GM23338 (cell line): ENCODE measurements at regions not wholly inside any gene's neighbourhood (a gene's known extent, or its start where the extent isn't known, plus 50 kb on each side); places are given as distances from the start of the nearest gene placed in this dataset.

ENCODE experiments used
- ATAC-seq: fragments of 200-7000 bp; cut with Tn5 transposase; 3 replicates; pipeline ENCODE4 v1.9.1; 2020
- DNase-seq: peaks from one replicate; pipeline ENCODE4 v3.0.0-alpha.2; 2015; ENCODE audit warnings: low spot score
- H2AFZ ChIP-seq: fragments of 200-600 bp; sonication (generic); 2 replicates; pipeline ENCODE4 v1.8.0; 2016; ENCODE audit warnings: antibody characterized with exemption, mild to moderate bottlenecking, moderate library complexity
- H3F3A ChIP-seq: fragments of 200-600 bp; sonication (generic); replicated peaks from 2 replicates; pipeline ENCODE4 v1.8.0; 2017; ENCODE audit warnings: antibody characterized with exemption, mixed run types, low read depth
- H3K27ac ChIP-seq: fragments of 200-600 bp; sonication (generic); 2 replicates; pipeline ENCODE4 v1.6.1; 2016; ENCODE audit warnings: low read depth
- H3K27me3 ChIP-seq: fragments of 200-600 bp; sonication (generic); 2 replicates; pipeline ENCODE4 v1.8.0; 2016; ENCODE audit warnings: mild to moderate bottlenecking, mixed run types, moderate library complexity; ENCODE audit not compliant: insufficient read depth
- H3K36me3 ChIP-seq: fragments of 200-600 bp; sonication (generic); 2 replicates; pipeline ENCODE4 v1.8.0; 2016; ENCODE audit warnings: mild to moderate bottlenecking; ENCODE audit not compliant: insufficient read depth
- H3K4me1 ChIP-seq: fragments of 200-600 bp; sonication (generic); 2 replicates; pipeline ENCODE4 v1.8.0; 2016; ENCODE audit warnings: mild to moderate bottlenecking, moderate library complexity; ENCODE audit not compliant: insufficient read depth
- H3K4me2 ChIP-seq: fragments of 200-600 bp; sonication (generic); 2 replicates; pipeline ENCODE4 v1.7.1; 2017; ENCODE audit warnings: mixed run types
- H3K4me3 ChIP-seq: fragments of 200-600 bp; sonication (generic); 2 replicates; pipeline ENCODE4 v1.6.1; 2016; ENCODE audit warnings: mixed run types
- H3K79me2 ChIP-seq: fragments of 200-600 bp; sonication (generic); replicated peaks from 2 replicates; pipeline ENCODE4 v1.8.0; 2017; ENCODE audit warnings: mild to moderate bottlenecking; ENCODE audit not compliant: insufficient read depth
- H3K9me2 ChIP-seq: fragments of 200-600 bp; sonication (generic); 2 replicates; pipeline ENCODE4 v1.8.0; 2017; ENCODE audit not compliant: insufficient read depth
- H4K20me1 ChIP-seq: fragments of 200-600 bp; sonication (generic); replicated peaks from 2 replicates; pipeline ENCODE4 v1.8.0; 2017; ENCODE audit warnings: mild to moderate bottlenecking; ENCODE audit not compliant: insufficient read depth
- H3K27ac Mint-ChIP-seq: 2 replicates; pipeline ENCODE4 v1.8.0; 2020; ENCODE audit warnings: inconsistent platforms, mild to moderate bottlenecking, moderate library complexity, mixed read lengths
- H3K27me3 Mint-ChIP-seq: 3 replicates; pipeline ENCODE4 v1.8.0; 2022; ENCODE audit warnings: low read depth, mild to moderate bottlenecking, moderate library complexity, mixed read lengths, inconsistent platforms; ENCODE audit not compliant: insufficient read depth, poor library complexity
- H3K36me3 Mint-ChIP-seq: 3 replicates; pipeline ENCODE4 v1.8.0; 2021; ENCODE audit warnings: low read depth, mild to moderate bottlenecking, inconsistent platforms, moderate library complexity, mixed read lengths
- H3K4me1 Mint-ChIP-seq: 3 replicates; pipeline ENCODE4 v1.8.0; 2020; ENCODE audit warnings: mild to moderate bottlenecking, inconsistent platforms, mixed read lengths
- H3K4me3 Mint-ChIP-seq: 3 replicates; pipeline ENCODE4 v1.8.0; 2021; ENCODE audit warnings: moderate library complexity, mild to moderate bottlenecking, inconsistent platforms, mixed read lengths
- H3K9me3 Mint-ChIP-seq: 3 replicates; pipeline ENCODE4 v1.8.0; 2020; ENCODE audit warnings: moderate library complexity, mild to moderate bottlenecking, inconsistent platforms, mixed read lengths
- CREB1 ChIP-seq: fragments of 250-450 bp; sonication (Bioruptor Pico); IDR thresholded peaks from 2 replicates; pipeline ENCODE4 v1.5.0; 2020; ENCODE audit warnings: low read depth, mild to moderate bottlenecking, moderate library complexity
- CTCF ChIP-seq, 2 experiments: fragments of 200-600 bp in 1 of 2; sonication (generic) in 1 of 2; conservative IDR thresholded peaks; 2 replicates each; pipeline versions ENCODE4 v1.5.1 to v1.6.1; 2016 to 2017; ENCODE audit warnings: antibody characterized with exemption in 2 of 2, low read depth in 2 of 2, mild to moderate bottlenecking in 2 of 2, moderate library complexity in 1 of 2
- ETS1 ChIP-seq: IDR thresholded peaks from 2 replicates; pipeline ENCODE4 v1.6.1; 2016; ENCODE audit warnings: antibody characterized with exemption
- EZH2 ChIP-seq: fragments of 200-600 bp; sonication (generic); IDR thresholded peaks from one replicate; pipeline ENCODE4 v1.8.0; 2017; ENCODE audit warnings: antibody characterized with exemption, mild to moderate bottlenecking, low read depth; ENCODE audit not compliant: unreplicated experiment
- EZH2phosphoT487 ChIP-seq: fragments of 200-600 bp; sonication (generic); IDR thresholded peaks from one replicate; pipeline ENCODE4 v1.8.1; 2018; ENCODE audit warnings: antibody characterized with exemption; ENCODE audit not compliant: unreplicated experiment
- JUNB ChIP-seq: IDR thresholded peaks from one replicate; pipeline ENCODE4 v1.6.1; 2016; ENCODE audit warnings: antibody characterized with exemption; ENCODE audit not compliant: unreplicated experiment
- NANOG ChIP-seq: IDR thresholded peaks from 2 replicates; pipeline ENCODE4 v1.6.1; 2016; ENCODE audit warnings: antibody characterized with exemption, borderline replicate concordance
- POLR2AphosphoS5 ChIP-seq: IDR thresholded peaks from 2 replicates; pipeline ENCODE4 v1.6.1; 2016; ENCODE audit warnings: antibody characterized with exemption, low read depth
- REST ChIP-seq: IDR thresholded peaks from one replicate; pipeline ENCODE4 v1.6.1; 2018; ENCODE audit warnings: antibody characterized with exemption; ENCODE audit not compliant: unreplicated experiment
- STAT1 ChIP-seq: IDR thresholded peaks from one replicate; pipeline ENCODE4 v1.6.1; 2016; ENCODE audit warnings: antibody characterized with exemption; ENCODE audit not compliant: unreplicated experiment
- ZNF114 ChIP-seq: fragments of 250-450 bp; sonication (Bioruptor Pico); IDR thresholded peaks from 2 replicates; pipeline ENCODE4 v1.5.0; 2020; ENCODE audit warnings: mild to moderate bottlenecking, moderate library complexity
- ZNF331 ChIP-seq: fragments of 250-450 bp; sonication (Bioruptor Pico); IDR thresholded peaks from 2 replicates; pipeline ENCODE4 v1.5.0; 2020; ENCODE audit warnings: low read depth, mild to moderate bottlenecking, moderate library complexity
- ZNF462 ChIP-seq: fragments of 250-450 bp; sonication (Bioruptor Pico); IDR thresholded peaks from 2 replicates; pipeline ENCODE4 v1.5.0; 2020; ENCODE audit warnings: mild to moderate bottlenecking, moderate library complexity

GRCh38 chr14:34252227-34252626 lies 209.8 kb downstream of the SPTSSA start:
- Mint-ChIP-seq H3K36me3 (no peaks in the 10 kb centered on the region), H3K27me3 (no peaks in the 10 kb centered on the region), H3K4me3 (no peak overlapping the region), H3K4me1 (no peaks in the 10 kb centered on the region; the same call in 1 of the 3 replicates), H3K9me3 (no peaks in the 10 kb centered on the region), H3K27ac (no peak overlapping the region)
- no peaks in the 10 kb centered on the region for H3F3A ChIP-seq
- no peak overlapping the region for H3K27ac ChIP-seq
- no peak overlapping the region for H2AFZ ChIP-seq
- no peaks in the 10 kb centered on the region for H3K27me3 ChIP-seq
- no peaks in the 10 kb centered on the region for H4K20me1 ChIP-seq
- DNase-seq = no peak
- H3K79me2 ChIP-seq = no peaks in the 10 kb centered on the region
- TF ChIP-seq JUNB (no peak), EZH2phosphoT487 (no peak), POLR2AphosphoS5 (no peak), ETS1 (no peak), ZNF462 (CRISPR knock-in tag) (no peak), ZNF114 (CRISPR knock-in tag) (no peak), EZH2 (no peak), ZNF331 (no peak), CREB1 (no peak), NANOG (no peak), REST (no peak), CTCF (conservative IDR thresholded peaks at IDR 0.05; ENCODE audit: low read depth in 2 of 2) (no peak), STAT1 (no peak)
- no peaks in the 10 kb centered on the region for H3K36me3 ChIP-seq
- no peak overlapping the region for H3K4me3 ChIP-seq
- no peaks in the 10 kb centered on the region for H3K9me2 ChIP-seq
- H3K4me1 ChIP-seq = no peaks in the 10 kb centered on the region
- ATAC-seq = no peak
- H3K4me2 ChIP-seq = no peak overlapping the region
